Trophoblast cell (in vitro differentiated cells and primary cell): ENCODE measurements at regions not wholly inside any gene's neighbourhood (a gene's known extent, or its start where the extent isn't known, plus 50 kb on each side); places are given as distances from the start of the nearest gene placed in this dataset.

Experiments used
- DNase-seq, 2 donors: peaks; one replicate each; pipeline ENCODE4 v3.0.0-alpha.2; 2016
- H2AFZ ChIP-seq: 2 replicates; pipeline ENCODE4 v1.6.1; 2013; ENCODE audit warnings: low read length, moderate library complexity, mild to moderate bottlenecking; ENCODE audit not compliant: insufficient read depth, poor library complexity
- H2AK5ac ChIP-seq: 2 replicates; pipeline ENCODE4 v1.6.1; 2013; ENCODE audit warnings: mild to moderate bottlenecking, low read length
- H2BK120ac ChIP-seq: 2 replicates; pipeline ENCODE4 v1.6.1; 2013; ENCODE audit warnings: low read length, mild to moderate bottlenecking, moderate library complexity; ENCODE audit not compliant: insufficient read depth, poor library complexity
- H2BK12ac ChIP-seq: 2 replicates; pipeline ENCODE4 v1.6.1; 2013; ENCODE audit warnings: mild to moderate bottlenecking, low read length, moderate library complexity
- H2BK5ac ChIP-seq: 2 replicates; pipeline ENCODE4 v1.6.1; 2013; ENCODE audit warnings: low read length, low read depth, moderate library complexity, mild to moderate bottlenecking; ENCODE audit not compliant: poor library complexity
- H3K14ac ChIP-seq: 2 replicates; pipeline ENCODE4 v1.6.1; 2013; ENCODE audit warnings: mild to moderate bottlenecking, low read length
- H3K18ac ChIP-seq: 2 replicates; pipeline ENCODE4 v1.6.1; 2013; ENCODE audit warnings: mild to moderate bottlenecking, low read length
- H3K23ac ChIP-seq: 2 replicates; pipeline ENCODE4 v1.6.1; 2013; ENCODE audit warnings: low read length
- H3K27ac ChIP-seq: 2 replicates; pipeline ENCODE4 v1.5.1; 2013; ENCODE audit warnings: low read depth, mild to moderate bottlenecking, inconsistent platforms, low read length, moderate library complexity
- H3K27me3 ChIP-seq: 2 replicates; pipeline ENCODE4 v1.6.1; 2013; ENCODE audit warnings: inconsistent platforms, mild to moderate bottlenecking, low read length, moderate library complexity; ENCODE audit not compliant: insufficient read depth
- H3K36me3 ChIP-seq, 2 experiments: 1 replicate in 1 of 2; 2 replicates in 1 of 2; pipeline ENCODE4 v1.6.1; 2013; ENCODE audit warnings: low read length in 2 of 2, mild to moderate bottlenecking in 2 of 2, moderate library complexity in 1 of 2; ENCODE audit not compliant: insufficient read depth in 2 of 2, control insufficient read depth in 1 of 2
- H3K4ac ChIP-seq: 2 replicates; pipeline ENCODE4 v1.6.1; 2013; ENCODE audit warnings: low read depth, mild to moderate bottlenecking, low read length, moderate library complexity
- H3K4me1 ChIP-seq, 2 experiments: 1 replicate in 1 of 2; 2 replicates in 1 of 2; pipeline ENCODE4 v1.6.1; 2013; ENCODE audit warnings: low read length in 2 of 2, mild to moderate bottlenecking in 2 of 2, moderate library complexity in 1 of 2; ENCODE audit not compliant: insufficient read depth in 2 of 2, control insufficient read depth in 1 of 2
- H3K4me2 ChIP-seq: 2 replicates; pipeline ENCODE4 v1.6.1; 2013; ENCODE audit warnings: inconsistent platforms, mild to moderate bottlenecking, low read length, moderate library complexity
- H3K4me3 ChIP-seq: 2 replicates; pipeline ENCODE4 v1.5.1; 2013; ENCODE audit warnings: mild to moderate bottlenecking, low read depth, low read length, inconsistent platforms
- H3K79me1 ChIP-seq: one replicate; pipeline ENCODE4 v1.6.1; 2013; ENCODE audit warnings: low read length
- H3K79me2 ChIP-seq: 2 replicates; pipeline ENCODE4 v1.6.1; 2013; ENCODE audit warnings: low read length, mild to moderate bottlenecking; ENCODE audit not compliant: control insufficient read depth, insufficient read depth, poor library complexity
- H3K9ac ChIP-seq: 2 replicates; pipeline ENCODE4 v1.6.1; 2013; ENCODE audit warnings: mild to moderate bottlenecking, low read length
- H3K9me3 ChIP-seq: 2 replicates; pipeline ENCODE4 v1.6.1; 2013; ENCODE audit warnings: low read depth, mild to moderate bottlenecking, control low read depth, inconsistent platforms, low read length; ENCODE audit not compliant: insufficient read depth
- H4K12ac ChIP-seq: 2 replicates; pipeline ENCODE4 v1.6.1; 2013; ENCODE audit warnings: low read depth, mild to moderate bottlenecking, low read length, moderate library complexity
- H4K8ac ChIP-seq: 2 replicates; pipeline ENCODE4 v1.6.1; 2013; ENCODE audit warnings: low read depth, mild to moderate bottlenecking, low read length, moderate library complexity
- H4K91ac ChIP-seq: one replicate; pipeline ENCODE4 v1.6.1; 2013; ENCODE audit warnings: low read depth, mild to moderate bottlenecking, low read length, moderate library complexity
- WGBS: extraction: QIAGEN DNeasy Blood & Tissue Kit; methylation state at CpG from one replicate; pipeline ENCODE4 v1.1.7; 2013; ENCODE audit warnings: missing lambda C conversion rate; ENCODE audit not compliant: insufficient read length, insufficient coverage; ENCODE audit errors: extremely low coverage; 5-methylcytosine and 5-hydroxymethylcytosine counted together

GRCh38 chr12:46456356-46457334 is 84.1 kb upstream of the SLC38A2 start:
- Histone ChIP-seq H3K9me3 (no peaks in the 10 kb centered on the region), H3K79me2 (no peaks in the 10 kb centered on the region), H2BK12ac (no peak overlapping the region), H4K91ac (no peak overlapping the region), H4K8ac (no peak overlapping the region), H3K18ac (no peak overlapping the region), H4K12ac (no peak overlapping the region), H3K9ac (no peak overlapping the region), H2AFZ (no peak overlapping the region), H2BK5ac (no peak overlapping the region), H2AK5ac (no peak overlapping the region), H3K23ac (no peak overlapping the region), H3K4ac (no peak overlapping the region), H3K27me3 (no peaks in the 10 kb centered on the region), H3K79me1 (no peaks in the 10 kb centered on the region), H3K14ac (no peak overlapping the region), H3K27ac (no peak overlapping the region), H3K36me3 (no peaks in the 10 kb centered on the region), H3K4me2 (no peak overlapping the region), H2BK120ac (no peak overlapping the region), H3K4me3 (no peak overlapping the region), H3K4me1 (peaks cover 4 to 11% of the 10 kb centered on the region in 2 experiments)
- WGBS, result no CpG with 5 or more reads among the region's 5 CpGs
- no peak for DNase-seq

GRCh38 chr12:46455648-46456352 is 83.2 kb upstream of the SLC38A2 start:
- Histone ChIP-seq H4K91ac (no peak overlapping the region), H3K79me2 (no peaks in the 10 kb centered on the region), H3K9ac (no peak overlapping the region), H2BK120ac (no peak overlapping the region), H2BK12ac (no peak overlapping the region), H4K8ac (no peak overlapping the region), H2AFZ (no peak overlapping the region), H3K79me1 (no peaks in the 10 kb centered on the region), H3K9me3 (no peaks in the 10 kb centered on the region), H4K12ac (no peak overlapping the region), H3K27me3 (no peaks in the 10 kb centered on the region), H3K14ac (no peak overlapping the region), H3K4me2 (no peak overlapping the region), H3K36me3 (no peaks in the 10 kb centered on the region), H2AK5ac (no peak overlapping the region), H2BK5ac (no peak overlapping the region), H3K27ac (no peak overlapping the region), H3K4me3 (no peak overlapping the region), H3K4me1 (peaks cover 4 to 11% of the 10 kb centered on the region in 2 experiments), H3K4ac (no peak overlapping the region), H3K23ac (no peak overlapping the region), H3K18ac (no peak overlapping the region)
- WGBS, result no CpG with 5 or more reads among the region's 1 CpG
- peak; percentile 81 to 95 for DNase-seq

GRCh38 chr12:46454981-46455380 is 82.4 kb upstream of the SLC38A2 start:
- no peak overlapping the region for H3K14ac ChIP-seq
- no peak overlapping the region for H4K12ac ChIP-seq
- H3K4me2 ChIP-seq, result no peak overlapping the region
- H3K79me1 ChIP-seq, result no peaks in the 10 kb centered on the region
- DNase-seq, result no peak
- no peaks in the 10 kb centered on the region for H3K36me3 ChIP-seq
- H3K4ac ChIP-seq, result no peak overlapping the region
- no peaks in the 10 kb centered on the region for H3K27me3 ChIP-seq
- H3K23ac ChIP-seq, result no peak overlapping the region
- no peak overlapping the region for H3K27ac ChIP-seq
- H3K4me3 ChIP-seq, result no peak overlapping the region
- H3K9me3 ChIP-seq, result no peaks in the 10 kb centered on the region
- no CpG with 5 or more reads among the region's 1 CpG for WGBS
- no peak overlapping the region for H3K9ac ChIP-seq
- H2AK5ac ChIP-seq, result no peak overlapping the region
- H2BK12ac ChIP-seq, result no peak overlapping the region
- no peaks in the 10 kb centered on the region for H3K79me2 ChIP-seq
- H2BK120ac ChIP-seq, result no peak overlapping the region
- H2BK5ac ChIP-seq, result no peak overlapping the region
- no peak overlapping the region for H4K91ac ChIP-seq
- peaks cover 4 to 14% of the 10 kb centered on the region in 2 experiments for H3K4me1 ChIP-seq
- H4K8ac ChIP-seq, result no peak overlapping the region
- H3K18ac ChIP-seq, result no peak overlapping the region
- H2AFZ ChIP-seq, result no peak overlapping the region

GRCh38 chr12:46453428-46453827 is 80.9 kb upstream of the SLC38A2 start:
- H4K12ac ChIP-seq, result no peak overlapping the region

More at GRCh38 chr12:46453428-46453827, 80.9 kb upstream of the SLC38A2 start:
- Histone ChIP-seq H3K79me1 (no peaks in the 10 kb centered on the region), H2BK5ac (no peak overlapping the region), H2BK120ac (no peak overlapping the region), H3K23ac (no peak overlapping the region), H3K4me2 (no peak overlapping the region), H3K27ac (no peak overlapping the region), H3K4me3 (no peak overlapping the region), H2BK12ac (no peak overlapping the region), H3K18ac (no peak overlapping the region), H3K27me3 (no peaks in the 10 kb centered on the region), H3K9me3 (no peaks in the 10 kb centered on the region), H3K36me3 (no peaks in the 10 kb centered on the region), H3K4ac (no peak overlapping the region), H3K14ac (no peak overlapping the region), H3K4me1 (peaks cover 4 to 14% of the 10 kb centered on the region in 2 experiments), H3K9ac (no peak overlapping the region), H2AK5ac (no peak overlapping the region), H4K8ac (no peak overlapping the region), H3K79me2 (no peaks in the 10 kb centered on the region), H4K91ac (no peak overlapping the region), H2AFZ (no peak overlapping the region)
- peak; percentile 25 to 60 for DNase-seq
- WGBS, result no CpG with 5 or more reads among the region's 3 CpGs
